ENCODE measurements at regions not wholly inside any gene's neighbourhood (a gene's known extent, or its start where the extent isn't known, plus 50 kb on each side); places are given as distances from the start of the nearest gene placed in this dataset.

GRCh38 chr1:227395426-227396028 is 77.2 kb upstream of the CDC42BPA start (continued):
- no peak for TF ChIP-seq SKIL (IDR thresholded peaks at IDR 0.05; ENCODE audit: low read depth, poor library complexity, severe bottlenecking)
- TF ChIP-seq NKRF (conservative IDR thresholded peaks at IDR 0.05), result no peak

- ChIA-PET CTCF (no interaction called here), POLR2A (no interaction called here), SMC1A (ENCODE audit: uncharacterized antibody, unreplicated experiment) (no interaction called here), RAD21 (ENCODE audit: unreplicated experiment) (no interaction called here)
- ATAC-seq (no peak), DNase-seq (ENCODE audit: low read depth, low spot score) (no peak), FAIRE-seq (no peak)
- Histone ChIP-seq H3K27me3 (replicated peaks in 1 of 2; ENCODE audit: control insufficient read depth in 2 of 2, insufficient read depth in 2 of 2, low read length in 1 of 2) (no peaks in the 10 kb centered on the region), H3K9ac (ENCODE audit: control insufficient read depth, insufficient read depth, low read length) (no peak overlapping the region), H3K79me2 (ENCODE audit: control insufficient read depth, insufficient read depth, low read length) (no peaks in the 10 kb centered on the region), H2AFZ (ENCODE audit: control insufficient read depth, low read depth, low read length) (no peak overlapping the region), H3K4me2 (ENCODE audit: control insufficient read depth, insufficient read depth) (no peak overlapping the region), H3K4me1 (ENCODE audit: control insufficient read depth, insufficient read depth, low read length) (no peaks in the 10 kb centered on the region), H3K4me3 (no peak overlapping the region), H3K9me3 (replicated peaks; ENCODE audit: control insufficient read depth, insufficient read depth, low read length) (no peaks in the 10 kb centered on the region), H3K36me3 (ENCODE audit: control insufficient read depth in 2 of 2, insufficient read depth in 2 of 2, low read length in 1 of 2) (no peaks in the 10 kb centered on the region), H4K20me1 (ENCODE audit: control insufficient read depth, insufficient read depth) (no peaks in the 10 kb centered on the region), H3K27ac (ENCODE audit: control insufficient read depth, insufficient read depth) (no peak overlapping the region)
- WGBS (ENCODE audit: insufficient coverage, insufficient replicate concordance, low lambda C conversion rate, missing lambda C conversion rate), result 0% methylated on average over 3 of the region's 3 CpGs
- intact Hi-C loops (cut with micrococcal nuclease; ENCODE audit: unreplicated experiment) (no loop called here), in situ Hi-C loops (cut with MboI) (no loop called here)
- BruUV-seq (replicated peaks), result no TSS peak
- TF ChIP-seq ESRRA (IDR thresholded peaks at IDR 0.05; ENCODE audit: low read length), result no peak
- TF ChIP-seq EGR1 (IDR thresholded peaks at IDR 0.05; ENCODE audit: borderline replicate concordance in 1 of 2, low read depth in 2 of 2, low read length in 2 of 2), result no peak
- no peak for TF ChIP-seq SUPT20H (IDR thresholded peaks at IDR 0.05; ENCODE audit: borderline replicate concordance, control insufficient read depth, low read depth, low read length)
- no peak for TF ChIP-seq MEF2B (IDR thresholded peaks at IDR 0.05; ENCODE audit: partially characterized antibody, poor library complexity, severe bottlenecking)
- no peak for TF ChIP-seq RELA (IDR thresholded peaks at IDR 0.05; ENCODE audit: borderline replicate concordance, partially characterized antibody)
- TF ChIP-seq SMAD1 (IDR thresholded peaks at IDR 0.05; ENCODE audit: low read depth, partially characterized antibody), result no peak
- TF ChIP-seq KAT2A (conservative IDR thresholded peaks at IDR 0.05; ENCODE audit: control insufficient read depth, low read depth, low read length), result no peak
- no peak for TF ChIP-seq RBBP5 (conservative IDR thresholded peaks at IDR 0.05)
- TF ChIP-seq RCOR1 (conservative IDR thresholded peaks at IDR 0.05; ENCODE audit: low read depth, low read length), result no peak
- TF ChIP-seq EED (IDR thresholded peaks at IDR 0.05; ENCODE audit: low read depth), result no peak
- no peak for TF ChIP-seq SREBF1 (IDR thresholded peaks at IDR 0.05; ENCODE audit: low read length)
- TF ChIP-seq FOXM1 (IDR thresholded peaks at IDR 0.05; ENCODE audit: low read depth, low read length), result no peak
- TF ChIP-seq E2F8 (IDR thresholded peaks at IDR 0.05; ENCODE audit: low read depth, partially characterized antibody), result no peak
Measured at GRCh38 chr1:227392984-227393764, 74.9 kb upstream of the CDC42BPA start.

All from GM12878 (cell line).